Stimulated activated CD4-positive, alpha-beta T cell treated with anti-CD3 and anti-CD28 coated beads, Interleukin-2, amount 100 ng/mL, for 24 hours (primary cell): ENCODE measurements at regions not wholly inside any gene's neighbourhood (a gene's known extent, or its start where the extent isn't known, plus 50 kb on each side); places are given as distances from the start of the nearest gene placed in this dataset.
"Not testable (repeated sequence)": the region's sequence is repeated elsewhere in the genome, so short reads cannot be mapped to it uniquely, and the experiment has no call there.

ENCODE experiments used
- DNase-seq, 2 donors: peaks; one replicate each; pipeline ENCODE4 v3.0.0-alpha.2; 2020

DNA sequence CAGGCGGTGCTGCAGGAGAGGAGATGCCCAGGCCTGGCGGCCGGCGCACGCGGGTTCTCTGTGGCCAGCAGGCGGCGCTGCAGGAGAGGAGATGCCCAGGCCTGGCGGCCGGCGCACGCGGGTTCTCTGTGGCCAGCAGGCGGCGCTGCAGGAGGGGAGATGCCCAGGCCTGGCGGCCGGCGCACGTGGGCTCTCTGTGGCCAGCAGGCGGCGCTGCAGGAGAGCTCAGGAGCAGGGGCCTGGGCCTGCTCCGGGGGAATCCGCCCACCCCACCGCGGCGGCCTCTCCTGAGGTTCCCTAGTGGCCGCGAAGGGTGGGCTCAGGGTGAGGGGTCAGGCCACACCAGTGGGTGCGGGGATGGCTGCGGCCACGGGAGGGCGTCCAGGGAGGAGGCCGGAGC is 75.9 kb downstream of the OR4F16 start:
- DNase-seq = not testable (repeated sequence)

DNA sequence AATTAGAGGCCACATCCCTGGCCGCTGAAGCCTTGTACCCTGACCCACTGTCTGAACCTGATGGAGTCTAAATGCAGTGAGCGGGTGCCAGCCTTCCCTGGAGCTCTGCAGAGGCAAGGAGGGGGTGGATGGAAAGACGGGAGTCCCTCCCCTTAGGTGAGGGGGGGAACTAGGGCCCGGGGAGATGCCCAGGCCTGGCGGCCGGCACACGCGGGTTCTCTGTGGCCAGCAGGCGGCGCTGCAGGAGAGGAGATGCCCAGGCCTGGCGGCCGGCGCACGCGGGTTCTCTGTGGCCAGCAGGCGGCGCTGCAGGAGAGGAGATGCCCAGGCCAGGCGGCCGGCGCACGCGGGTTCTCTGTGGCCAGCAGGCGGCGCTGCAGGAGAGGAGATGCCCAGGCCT is 77.3 kb downstream of the OR4F16 start:
- not testable (repeated sequence) for DNase-seq

GRCh38 chr1:605279-605678 is 81.2 kb downstream of the OR4F16 start:
- peak; percentile 8 to 40 for DNase-seq

- DNase-seq = not testable (repeated sequence)
Observed at GRCh38 chr1:588211-588610, 98.2 kb downstream of the OR4F16 start.

DNA sequence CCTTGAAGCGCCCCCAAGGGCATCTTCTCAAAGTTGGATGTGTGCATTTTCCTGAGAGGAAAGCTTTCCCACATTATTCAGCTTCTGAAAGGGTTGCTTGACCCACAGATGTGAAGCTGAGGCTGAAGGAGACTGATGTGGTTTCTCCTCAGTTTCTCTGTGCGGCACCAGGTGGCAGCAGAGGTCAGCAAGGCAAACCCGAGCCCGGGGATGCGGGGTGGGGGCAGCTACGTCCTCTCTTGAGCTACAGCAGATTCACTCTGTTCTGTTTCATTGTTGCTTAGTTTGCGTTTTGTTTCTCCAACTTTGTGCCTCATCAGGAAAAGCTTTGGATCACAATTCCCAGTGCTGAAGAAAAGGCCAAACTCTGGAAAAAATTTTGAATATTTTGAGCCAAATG is 100.5 kb downstream of the OR4F16 start:
- peak; percentile 74 for DNase-seq
